H9 (cell line): ENCODE measurements at regions not wholly inside any gene's neighbourhood (a gene's known extent, or its start where the extent isn't known, plus 50 kb on each side); places are given as distances from the start of the nearest gene placed in this dataset.

ENCODE experiments used
- DNase-seq: peaks from one replicate; pipeline ENCODE4 v3.0.0-alpha.2; 2017
- H2AFZ ChIP-seq: one replicate; pipeline ENCODE4 v1.6.1; 2013; ENCODE audit warnings: mild to moderate bottlenecking, low read length, control low read depth, moderate library complexity
- H2AK5ac ChIP-seq: 2 replicates; pipeline ENCODE4 v1.6.1; 2013; ENCODE audit warnings: low read length, control low read depth, mixed read lengths; ENCODE audit not compliant: insufficient read length
- H2BK120ac ChIP-seq: one replicate; pipeline ENCODE4 v1.6.1; 2013; ENCODE audit warnings: low read depth, mild to moderate bottlenecking, low read length, control low read depth, inconsistent platforms; ENCODE audit not compliant: poor library complexity, severe bottlenecking
- H2BK12ac ChIP-seq: 2 replicates; pipeline ENCODE4 v1.6.1; 2013; ENCODE audit warnings: low read length, control low read depth, mixed read lengths, low read depth; ENCODE audit not compliant: insufficient read length
- H2BK15ac ChIP-seq: 2 replicates; pipeline ENCODE4 v1.6.1; 2013; ENCODE audit warnings: low read depth, low read length, control low read depth
- H2BK20ac ChIP-seq: one replicate; pipeline ENCODE4 v1.6.1; 2013; ENCODE audit warnings: low read depth, mild to moderate bottlenecking, low read length, control low read depth, inconsistent platforms; ENCODE audit not compliant: poor library complexity, severe bottlenecking
- H2BK5ac ChIP-seq: 2 replicates; pipeline ENCODE4 v1.6.1; 2013; ENCODE audit warnings: low read length, control low read depth, mixed read lengths; ENCODE audit not compliant: insufficient read length
- H3K14ac ChIP-seq: 2 replicates; pipeline ENCODE4 v1.6.1; 2013; ENCODE audit warnings: low read length, control low read depth; ENCODE audit not compliant: insufficient read depth
- H3K18ac ChIP-seq: 2 replicates; pipeline ENCODE4 v1.6.1; 2013; ENCODE audit warnings: low read depth, mild to moderate bottlenecking, mixed read lengths, low read length, control low read depth; ENCODE audit not compliant: insufficient read length
- H3K23ac ChIP-seq: 2 replicates; pipeline ENCODE4 v1.6.1; 2013; ENCODE audit warnings: low read length, control low read depth, mixed read lengths, low read depth; ENCODE audit not compliant: insufficient read length
- H3K23me2 ChIP-seq: 2 replicates; pipeline ENCODE4 v1.6.1; 2013; ENCODE audit warnings: low read depth, mild to moderate bottlenecking, mixed read lengths, low read length, control low read depth; ENCODE audit not compliant: insufficient read length, poor library complexity, severe bottlenecking
- H3K27ac ChIP-seq: 2 replicates; pipeline ENCODE4 v1.5.1; 2013; ENCODE audit warnings: low read length, control low read depth, mixed read lengths, low read depth; ENCODE audit not compliant: insufficient read length
- H3K27me3 ChIP-seq: 2 replicates; pipeline ENCODE4 v1.6.1; 2013; ENCODE audit warnings: low read length, control low read depth, inconsistent platforms; ENCODE audit not compliant: insufficient read depth
- H3K4ac ChIP-seq: 2 replicates; pipeline ENCODE4 v1.6.1; 2013; ENCODE audit warnings: low read depth, mild to moderate bottlenecking, control low read depth, inconsistent platforms, low read length, moderate library complexity
- H3K4me1 ChIP-seq: 2 replicates; pipeline ENCODE4 v1.6.1; 2013; ENCODE audit warnings: low read length, control low read depth, inconsistent platforms; ENCODE audit not compliant: insufficient read depth
- H3K4me2 ChIP-seq: 2 replicates; pipeline ENCODE4 v1.6.1; 2013; ENCODE audit warnings: low read length, control low read depth, mixed read lengths; ENCODE audit not compliant: insufficient read length, insufficient read depth
- H3K56ac ChIP-seq: 2 replicates; pipeline ENCODE4 v1.6.1; 2013; ENCODE audit warnings: low read depth, mild to moderate bottlenecking, mixed read lengths, low read length, control low read depth; ENCODE audit not compliant: insufficient read length
- H3K79me1 ChIP-seq: 2 replicates; pipeline ENCODE4 v1.6.1; 2013; ENCODE audit warnings: low read depth, mild to moderate bottlenecking, moderate library complexity, low read length, control low read depth, inconsistent platforms; ENCODE audit not compliant: insufficient read depth, poor library complexity, severe bottlenecking
- H3K79me2 ChIP-seq: 2 replicates; pipeline ENCODE4 v1.6.1; 2013; ENCODE audit warnings: low read length, control low read depth, inconsistent platforms; ENCODE audit not compliant: insufficient read depth
- H3K9ac ChIP-seq: 2 replicates; pipeline ENCODE4 v1.6.1; 2013; ENCODE audit warnings: low read length, control low read depth, mixed read lengths; ENCODE audit not compliant: insufficient read length; ENCODE audit errors: extremely low read depth
- H3K9me3 ChIP-seq: one replicate; pipeline ENCODE4 v1.6.1; 2013; ENCODE audit warnings: low read depth, low read length, inconsistent platforms; ENCODE audit not compliant: control insufficient read depth
- H3T11ph ChIP-seq: one replicate; pipeline ENCODE4 v1.6.1; 2013; ENCODE audit warnings: mild to moderate bottlenecking, low read length, control low read depth, inconsistent platforms
- H4K20me1 ChIP-seq: one replicate; pipeline ENCODE4 v1.6.1; 2013; ENCODE audit not compliant: control insufficient read depth, insufficient read length, insufficient read depth
- H4K5ac ChIP-seq: 2 replicates; pipeline ENCODE4 v1.6.1; 2013; ENCODE audit warnings: low read depth, mild to moderate bottlenecking, mixed read lengths, low read length, control low read depth; ENCODE audit not compliant: insufficient read length
- H4K8ac ChIP-seq: replicated peaks from 2 replicates; pipeline ENCODE4 v1.6.1; 2013; ENCODE audit warnings: low read length, control low read depth, mixed read lengths, low read depth; ENCODE audit not compliant: insufficient read length
- H4K91ac ChIP-seq: 2 replicates; pipeline ENCODE4 v1.6.1; 2013; ENCODE audit warnings: low read depth, mild to moderate bottlenecking, moderate library complexity, mixed read lengths, low read length, control low read depth; ENCODE audit not compliant: insufficient read length
- H3K27ac Mint-ChIP-seq, 3 experiments: 2 replicates in 2 of 3; 3 replicates in 1 of 3; pipeline ENCODE4 v1.8.0; 2020 to 2021; ENCODE audit warnings: mixed read lengths in 3 of 3, mild to moderate bottlenecking in 1 of 3, moderate library complexity in 1 of 3
- H3K27me3 Mint-ChIP-seq: 2 replicates; pipeline ENCODE4 v1.8.0; 2021; ENCODE audit warnings: low read depth, mild to moderate bottlenecking, moderate library complexity, mixed read lengths
- H3K36me3 Mint-ChIP-seq, 3 experiments: 2 replicates in 2 of 3; 3 replicates in 1 of 3; pipeline ENCODE4 v1.8.0; 2020 to 2021; ENCODE audit warnings: low read depth in 3 of 3, mixed read lengths in 3 of 3; ENCODE audit not compliant: insufficient read depth in 1 of 3
- H3K4me1 Mint-ChIP-seq, 2 experiments: 2 replicates each; pipeline ENCODE4 v1.8.0; 2020; ENCODE audit warnings: mixed read lengths in 2 of 2
- H3K4me3 Mint-ChIP-seq, 2 experiments: 2 replicates in 1 of 2; 3 replicates in 1 of 2; pipeline ENCODE4 v1.8.0; 2020 to 2021; ENCODE audit warnings: mild to moderate bottlenecking in 2 of 2, mixed read lengths in 2 of 2, moderate library complexity in 1 of 2
- H3K9me3 Mint-ChIP-seq, 2 experiments: 2 replicates in 1 of 2; 3 replicates in 1 of 2; pipeline ENCODE4 v1.8.0; 2020; ENCODE audit warnings: mild to moderate bottlenecking in 2 of 2, mixed read lengths in 2 of 2, moderate library complexity in 1 of 2
- WGBS: extraction: QIAGEN DNeasy Blood & Tissue Kit; methylation state at CpG from one replicate; pipeline ENCODE4 v1.1.7; 2013; ENCODE audit warnings: missing lambda C conversion rate, low lambda C conversion rate, mixed read lengths; ENCODE audit not compliant: insufficient read length; ENCODE audit errors: extremely low coverage; 5-methylcytosine and 5-hydroxymethylcytosine counted together
- TF ChIP-seq, protein P1 (sequence below): fragments of 200-600 bp; sonication (generic); conservative IDR thresholded peaks from 3 replicates; pipeline ENCODE4 v1.8.0; 2021; ENCODE audit warnings: antibody characterized with exemption, mild to moderate bottlenecking

GRCh38 chr6:3986241-3986640 is 92.7 kb downstream of the FAM217A start:
- Histone ChIP-seq H3K4me2 (no peak overlapping the region), H3K56ac (no peak overlapping the region), H3K18ac (no peak overlapping the region), H3K4me1 (peaks cover 12% of the 10 kb centered on the region), H2BK20ac (no peak overlapping the region), H4K20me1 (no peaks in the 10 kb centered on the region), H3K23me2 (no peaks in the 10 kb centered on the region), H3K14ac (no peak overlapping the region), H4K91ac (no peak overlapping the region), H3K27ac (no peak overlapping the region), H3T11ph (no peak overlapping the region), H3K4ac (no peak overlapping the region), H3K27me3 (no peaks in the 10 kb centered on the region), H3K79me1 (no peaks in the 10 kb centered on the region), H2BK5ac (no peak overlapping the region), H2AFZ (no peak overlapping the region), H2BK12ac (no peak overlapping the region), H2AK5ac (no peak overlapping the region), H3K79me2 (no peaks in the 10 kb centered on the region), H3K9ac (no peak overlapping the region), H2BK15ac (no peak overlapping the region), H4K8ac (no peak overlapping the region), H3K9me3 (no peaks in the 10 kb centered on the region), H3K23ac (no peak overlapping the region), H4K5ac (no peak overlapping the region), H2BK120ac (no peak overlapping the region)
- H3K9me3 Mint-ChIP-seq = peaks cover 2% of the 10 kb centered on the region in 2 experiments; a peak in 3 of 5 replicates
- TF ChIP-seq, protein P1, sequence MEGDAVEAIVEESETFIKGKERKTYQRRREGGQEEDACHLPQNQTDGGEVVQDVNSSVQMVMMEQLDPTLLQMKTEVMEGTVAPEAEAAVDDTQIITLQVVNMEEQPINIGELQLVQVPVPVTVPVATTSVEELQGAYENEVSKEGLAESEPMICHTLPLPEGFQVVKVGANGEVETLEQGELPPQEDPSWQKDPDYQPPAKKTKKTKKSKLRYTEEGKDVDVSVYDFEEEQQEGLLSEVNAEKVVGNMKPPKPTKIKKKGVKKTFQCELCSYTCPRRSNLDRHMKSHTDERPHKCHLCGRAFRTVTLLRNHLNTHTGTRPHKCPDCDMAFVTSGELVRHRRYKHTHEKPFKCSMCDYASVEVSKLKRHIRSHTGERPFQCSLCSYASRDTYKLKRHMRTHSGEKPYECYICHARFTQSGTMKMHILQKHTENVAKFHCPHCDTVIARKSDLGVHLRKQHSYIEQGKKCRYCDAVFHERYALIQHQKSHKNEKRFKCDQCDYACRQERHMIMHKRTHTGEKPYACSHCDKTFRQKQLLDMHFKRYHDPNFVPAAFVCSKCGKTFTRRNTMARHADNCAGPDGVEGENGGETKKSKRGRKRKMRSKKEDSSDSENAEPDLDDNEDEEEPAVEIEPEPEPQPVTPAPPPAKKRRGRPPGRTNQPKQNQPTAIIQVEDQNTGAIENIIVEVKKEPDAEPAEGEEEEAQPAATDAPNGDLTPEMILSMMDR = no peak
- no peak for DNase-seq
- no CpG with 5 or more reads among the region's 3 CpGs for WGBS
- peak overlapping the region in 1 of 3 experiments; percentile 5; a peak in 1 of 7 replicates for H3K27ac Mint-ChIP-seq
- H3K27me3 Mint-ChIP-seq = no peaks in the 10 kb centered on the region
- peaks cover 4 to 13% (median 10%) of the 10 kb centered on the region in 3 experiments; a peak in 6 of 7 replicates for H3K36me3 Mint-ChIP-seq
- no peak overlapping the region for H3K4me3 Mint-ChIP-seq
- peaks cover 34 to 38% of the 10 kb centered on the region in 2 experiments for H3K4me1 Mint-ChIP-seq
